ENCODE measurements at regions not wholly inside any gene's neighbourhood (a gene's known extent, or its start where the extent isn't known, plus 50 kb on each side); places are given as distances from the start of the nearest gene placed in this dataset.

DNA sequence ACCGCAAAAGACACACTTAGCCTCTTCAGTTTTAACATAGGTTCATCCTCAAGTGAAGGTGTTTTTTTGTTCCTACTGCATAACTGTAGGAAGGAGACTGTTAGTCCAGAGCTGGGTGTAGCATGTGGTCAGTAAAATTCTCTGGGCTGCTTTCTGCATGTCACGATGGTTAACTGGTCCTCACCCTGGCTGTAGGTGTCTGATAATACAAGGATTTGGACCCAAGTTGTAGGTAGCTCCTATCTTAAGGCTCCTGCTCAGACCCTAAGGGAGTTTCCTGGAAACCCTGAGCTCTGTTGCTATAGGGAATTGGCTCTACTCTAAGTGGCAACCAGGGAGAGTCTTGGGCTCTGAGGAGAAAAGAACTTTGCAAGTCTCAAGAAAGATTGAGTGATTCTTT, 112.9 kb downstream of the SAMD9 start:
- peaks cover 2% of the 10 kb centered on the region for H3K27me3 ChIP-seq (ENCODE audit: insufficient read depth, poor library complexity, severe bottlenecking)
- TF ChIP-seq GABPA (IDR thresholded peaks at IDR 0.05; ENCODE audit: low read depth), result no peak
- no peak overlapping the region for H3K27ac ChIP-seq (replicated peaks)
- no peak overlapping the region for H3K4me3 ChIP-seq (replicated peaks; ENCODE audit: insufficient read depth, low read length)
- no peak for DNase-seq (ENCODE audit: low read depth in 1 of 2, low spot score in 1 of 2)

DNA sequence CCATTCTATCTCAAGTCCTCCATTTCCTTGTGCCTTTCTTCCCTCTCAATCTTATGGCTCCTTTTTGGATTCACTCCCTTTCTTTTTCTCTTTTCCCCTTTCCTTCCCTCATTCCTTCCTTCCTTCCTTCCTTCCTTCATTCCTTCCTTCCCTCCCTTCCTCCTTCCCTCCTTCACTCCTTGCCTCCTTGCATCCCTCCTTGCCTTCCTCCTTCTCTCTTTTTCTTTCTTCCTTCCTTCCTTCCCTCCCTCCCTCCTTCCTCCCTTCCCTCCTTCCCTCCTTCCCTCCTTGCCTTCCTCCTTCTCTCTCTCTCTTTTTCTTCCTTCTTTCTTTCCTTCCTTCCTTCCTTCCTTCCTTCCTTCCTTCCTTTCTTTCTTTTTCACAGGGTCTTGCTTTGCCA, 120.1 kb downstream of the SAMD9 start:
- H3K27ac ChIP-seq (replicated peaks), result no peak overlapping the region
- peaks cover 4% of the 10 kb centered on the region for H3K27me3 ChIP-seq (ENCODE audit: insufficient read depth, poor library complexity, severe bottlenecking)
- no peak for DNase-seq (ENCODE audit: low read depth in 1 of 2, low spot score in 1 of 2)
- TF ChIP-seq SPI1 (IDR thresholded peaks at IDR 0.05; ENCODE audit: borderline replicate concordance, low read depth), result no peak
- no peak overlapping the region for H3K4me3 ChIP-seq (replicated peaks; ENCODE audit: insufficient read depth, low read length)

DNA sequence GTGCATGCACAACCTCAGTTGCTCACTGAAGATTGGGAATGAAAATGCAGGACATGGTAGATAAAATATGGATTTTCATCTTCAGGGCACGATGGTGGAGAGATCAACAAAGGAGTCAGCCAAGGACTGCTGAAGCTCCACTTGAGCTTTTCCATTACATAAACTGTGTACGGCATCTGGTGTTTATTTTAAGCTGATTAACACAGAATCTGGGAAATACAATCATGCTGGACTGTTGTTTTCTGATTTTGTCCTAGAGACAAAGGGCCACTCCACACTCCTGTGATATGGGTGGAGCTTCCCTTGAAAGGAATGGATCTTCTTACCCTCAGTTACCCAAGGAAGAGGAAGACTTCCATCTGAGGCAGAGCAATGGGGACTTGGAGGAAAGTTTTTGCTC, 120.6 kb downstream of the SAMD9 start:
- Histone ChIP-seq H3K27me3 (ENCODE audit: insufficient read depth, poor library complexity, severe bottlenecking) (peaks cover 4% of the 10 kb centered on the region), H3K4me3 (replicated peaks; ENCODE audit: insufficient read depth, low read length) (no peak overlapping the region), H3K27ac (replicated peaks) (no peak overlapping the region)
- TF ChIP-seq POLR2AphosphoS5 (IDR thresholded peaks at IDR 0.05; ENCODE audit: low read depth) (no peak), GABPA (IDR thresholded peaks at IDR 0.05; ENCODE audit: low read depth) (no peak), SPI1 (IDR thresholded peaks at IDR 0.05; ENCODE audit: borderline replicate concordance, low read depth) (no peak)
- TF ChIP-seq, protein P1, sequence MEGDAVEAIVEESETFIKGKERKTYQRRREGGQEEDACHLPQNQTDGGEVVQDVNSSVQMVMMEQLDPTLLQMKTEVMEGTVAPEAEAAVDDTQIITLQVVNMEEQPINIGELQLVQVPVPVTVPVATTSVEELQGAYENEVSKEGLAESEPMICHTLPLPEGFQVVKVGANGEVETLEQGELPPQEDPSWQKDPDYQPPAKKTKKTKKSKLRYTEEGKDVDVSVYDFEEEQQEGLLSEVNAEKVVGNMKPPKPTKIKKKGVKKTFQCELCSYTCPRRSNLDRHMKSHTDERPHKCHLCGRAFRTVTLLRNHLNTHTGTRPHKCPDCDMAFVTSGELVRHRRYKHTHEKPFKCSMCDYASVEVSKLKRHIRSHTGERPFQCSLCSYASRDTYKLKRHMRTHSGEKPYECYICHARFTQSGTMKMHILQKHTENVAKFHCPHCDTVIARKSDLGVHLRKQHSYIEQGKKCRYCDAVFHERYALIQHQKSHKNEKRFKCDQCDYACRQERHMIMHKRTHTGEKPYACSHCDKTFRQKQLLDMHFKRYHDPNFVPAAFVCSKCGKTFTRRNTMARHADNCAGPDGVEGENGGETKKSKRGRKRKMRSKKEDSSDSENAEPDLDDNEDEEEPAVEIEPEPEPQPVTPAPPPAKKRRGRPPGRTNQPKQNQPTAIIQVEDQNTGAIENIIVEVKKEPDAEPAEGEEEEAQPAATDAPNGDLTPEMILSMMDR (IDR thresholded peaks at IDR 0.05; ENCODE audit: insufficient read depth, low read length), result no peak
- TF ChIP-seq, protein P2, sequence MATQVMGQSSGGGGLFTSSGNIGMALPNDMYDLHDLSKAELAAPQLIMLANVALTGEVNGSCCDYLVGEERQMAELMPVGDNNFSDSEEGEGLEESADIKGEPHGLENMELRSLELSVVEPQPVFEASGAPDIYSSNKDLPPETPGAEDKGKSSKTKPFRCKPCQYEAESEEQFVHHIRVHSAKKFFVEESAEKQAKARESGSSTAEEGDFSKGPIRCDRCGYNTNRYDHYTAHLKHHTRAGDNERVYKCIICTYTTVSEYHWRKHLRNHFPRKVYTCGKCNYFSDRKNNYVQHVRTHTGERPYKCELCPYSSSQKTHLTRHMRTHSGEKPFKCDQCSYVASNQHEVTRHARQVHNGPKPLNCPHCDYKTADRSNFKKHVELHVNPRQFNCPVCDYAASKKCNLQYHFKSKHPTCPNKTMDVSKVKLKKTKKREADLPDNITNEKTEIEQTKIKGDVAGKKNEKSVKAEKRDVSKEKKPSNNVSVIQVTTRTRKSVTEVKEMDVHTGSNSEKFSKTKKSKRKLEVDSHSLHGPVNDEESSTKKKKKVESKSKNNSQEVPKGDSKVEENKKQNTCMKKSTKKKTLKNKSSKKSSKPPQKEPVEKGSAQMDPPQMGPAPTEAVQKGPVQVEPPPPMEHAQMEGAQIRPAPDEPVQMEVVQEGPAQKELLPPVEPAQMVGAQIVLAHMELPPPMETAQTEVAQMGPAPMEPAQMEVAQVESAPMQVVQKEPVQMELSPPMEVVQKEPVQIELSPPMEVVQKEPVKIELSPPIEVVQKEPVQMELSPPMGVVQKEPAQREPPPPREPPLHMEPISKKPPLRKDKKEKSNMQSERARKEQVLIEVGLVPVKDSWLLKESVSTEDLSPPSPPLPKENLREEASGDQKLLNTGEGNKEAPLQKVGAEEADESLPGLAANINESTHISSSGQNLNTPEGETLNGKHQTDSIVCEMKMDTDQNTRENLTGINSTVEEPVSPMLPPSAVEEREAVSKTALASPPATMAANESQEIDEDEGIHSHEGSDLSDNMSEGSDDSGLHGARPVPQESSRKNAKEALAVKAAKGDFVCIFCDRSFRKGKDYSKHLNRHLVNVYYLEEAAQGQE (IDR thresholded peaks at IDR 0.05; ENCODE audit: insufficient replicate concordance, low read depth), result no peak
- DNase-seq (ENCODE audit: low read depth in 1 of 2, low spot score in 1 of 2), result no peak

DNA sequence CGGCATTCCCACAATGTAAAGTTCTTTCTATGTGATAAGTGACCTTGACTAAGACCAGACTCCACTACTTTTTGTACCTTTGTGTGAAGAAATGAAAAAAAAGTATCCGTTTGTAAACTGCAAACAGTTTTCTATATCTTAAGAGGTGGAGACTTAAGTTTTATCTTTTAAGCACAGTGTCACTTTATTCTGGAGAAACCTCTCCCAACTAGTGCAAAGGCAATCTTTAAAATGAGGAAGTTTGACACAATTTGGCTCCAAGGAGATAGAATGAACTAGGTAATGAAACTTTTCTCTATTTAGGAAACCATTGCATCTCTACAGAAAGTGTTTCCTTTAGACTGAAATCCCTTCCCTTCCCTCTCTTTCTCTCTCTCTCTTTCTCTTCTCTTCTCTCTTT, 122.9 kb downstream of the SAMD9 start:
- H3K27me3 ChIP-seq (ENCODE audit: insufficient read depth, poor library complexity, severe bottlenecking), result peaks cover 4% of the 10 kb centered on the region
- TF ChIP-seq SPI1 (IDR thresholded peaks at IDR 0.05; ENCODE audit: borderline replicate concordance, low read depth), result no peak
- TF ChIP-seq, protein P2 (IDR thresholded peaks at IDR 0.05; ENCODE audit: insufficient replicate concordance, low read depth), result no peak
- no peak for TF ChIP-seq GABPA (IDR thresholded peaks at IDR 0.05; ENCODE audit: low read depth)
- TF ChIP-seq, protein P1 (IDR thresholded peaks at IDR 0.05; ENCODE audit: insufficient read depth, low read length), result no peak
- no peak for TF ChIP-seq POLR2AphosphoS5 (IDR thresholded peaks at IDR 0.05; ENCODE audit: low read depth)
- no peak overlapping the region for H3K4me3 ChIP-seq (replicated peaks; ENCODE audit: insufficient read depth, low read length)
- no peak for DNase-seq (ENCODE audit: low read depth in 1 of 2, low spot score in 1 of 2)
- H3K27ac ChIP-seq (replicated peaks), result no peak overlapping the region

DNA sequence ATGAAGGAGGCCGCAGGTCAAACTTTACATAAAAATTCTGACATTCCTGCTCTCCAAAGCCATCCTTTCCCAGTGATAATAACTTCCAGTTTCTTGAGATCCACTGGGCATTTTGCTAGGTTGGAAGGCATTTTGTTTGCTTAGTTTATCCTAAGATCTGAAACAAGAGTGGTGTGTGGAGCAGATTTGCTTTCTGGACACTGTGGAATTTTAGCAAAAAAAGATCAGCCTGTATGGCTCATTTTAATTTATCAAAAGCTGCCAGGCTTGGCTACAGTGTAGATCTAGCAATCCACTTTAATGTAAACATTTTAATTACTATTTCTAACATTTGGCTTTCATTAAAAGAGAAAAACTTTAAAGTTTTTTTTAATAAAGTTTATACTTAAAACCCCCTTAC, 124.8 kb downstream of the SAMD9 start:
- TF ChIP-seq, protein P1 (IDR thresholded peaks at IDR 0.05; ENCODE audit: insufficient read depth, low read length), result no peak
- no peak for TF ChIP-seq POLR2AphosphoS5 (IDR thresholded peaks at IDR 0.05; ENCODE audit: low read depth)
- no peak for TF ChIP-seq SPI1 (IDR thresholded peaks at IDR 0.05; ENCODE audit: borderline replicate concordance, low read depth)
- no peak for TF ChIP-seq GABPA (IDR thresholded peaks at IDR 0.05; ENCODE audit: low read depth)
- TF ChIP-seq, protein P2 (IDR thresholded peaks at IDR 0.05; ENCODE audit: insufficient replicate concordance, low read depth), result no peak
- Histone ChIP-seq H3K27me3 (ENCODE audit: insufficient read depth, poor library complexity, severe bottlenecking) (no peaks in the 10 kb centered on the region), H3K27ac (replicated peaks) (no peak overlapping the region), H3K4me3 (replicated peaks; ENCODE audit: insufficient read depth, low read length) (no peak overlapping the region)
- no peak for DNase-seq (ENCODE audit: low read depth in 1 of 2, low spot score in 1 of 2)

Measured in HL-60 (cell line).